ENCODE measurements at regions not wholly inside any gene's neighbourhood (a gene's known extent, or its start where the extent isn't known, plus 50 kb on each side); places are given as distances from the start of the nearest gene placed in this dataset.

GRCh38 chrX:76228499-76228898 lies 55.6 kb downstream of the PBDC1 start:
- Histone ChIP-seq H3K4me2 (ENCODE audit: low read length) (no peak overlapping the region), H2AFZ (ENCODE audit: low read length) (no peak overlapping the region), H3K36me3 (ENCODE audit: insufficient read depth, low read length) (no peaks in the 10 kb centered on the region), H3K9me2 (ENCODE audit: low read depth, low read length) (no peaks in the 10 kb centered on the region), H3K27ac (ENCODE audit: low read depth, low read length, poor library complexity, severe bottlenecking) (no peak overlapping the region), H3K79me2 (ENCODE audit: insufficient read depth, low read length) (no peaks in the 10 kb centered on the region), H3K4me1 (ENCODE audit: insufficient read depth, low read length, severe bottlenecking) (no peaks in the 10 kb centered on the region), H3F3A (ENCODE audit: insufficient read depth, low read length) (no peaks in the 10 kb centered on the region), H3K9ac (ENCODE audit: low read length) (no peak overlapping the region), H3K27me3 (ENCODE audit: insufficient read depth, low read length) (no peaks in the 10 kb centered on the region), H3K9me3 (ENCODE audit: low read length) (no peaks in the 10 kb centered on the region), H3K4me3 (ENCODE audit: low read depth, low read length, poor library complexity, severe bottlenecking) (no peak overlapping the region), H4K20me1 (ENCODE audit: insufficient read depth, low read length) (no peaks in the 10 kb centered on the region)
- TF ChIP-seq EZH2 (IDR thresholded peaks at IDR 0.05; ENCODE audit: borderline replicate concordance, low read length) (no peak), CTCF (IDR thresholded peaks at IDR 0.05; ENCODE audit: low read length) (no peak)

GRCh38 chrX:76248901-76249300 lies 76.0 kb downstream of the PBDC1 start:
- Histone ChIP-seq H3K27me3 (ENCODE audit: insufficient read depth, low read length) (no peaks in the 10 kb centered on the region), H3K4me1 (ENCODE audit: insufficient read depth, low read length, severe bottlenecking) (peaks cover 14% of the 10 kb centered on the region)
- TF ChIP-seq CTCF (IDR thresholded peaks at IDR 0.05; ENCODE audit: low read length) (no peak), EZH2 (IDR thresholded peaks at IDR 0.05; ENCODE audit: borderline replicate concordance, low read length) (no peak)

GRCh38 chrX:76253432-76253831 lies 80.6 kb downstream of the PBDC1 start:
- Histone ChIP-seq H2AFZ (ENCODE audit: low read length) (no peak overlapping the region), H3K27me3 (ENCODE audit: insufficient read depth, low read length) (no peaks in the 10 kb centered on the region)
- TF ChIP-seq CTCF (IDR thresholded peaks at IDR 0.05; ENCODE audit: low read length) (peak; percentile 56), EZH2 (IDR thresholded peaks at IDR 0.05; ENCODE audit: borderline replicate concordance, low read length) (no peak)

More at GRCh38 chrX:76248901-76249300, 76.0 kb downstream of the PBDC1 start:
- Histone ChIP-seq H3K4me2 (ENCODE audit: low read length) (no peak overlapping the region), H3K9me3 (ENCODE audit: low read length) (no peaks in the 10 kb centered on the region), H3K9me2 (ENCODE audit: low read depth, low read length) (no peaks in the 10 kb centered on the region), H2AFZ (ENCODE audit: low read length) (no peak overlapping the region), H4K20me1 (ENCODE audit: insufficient read depth, low read length) (no peaks in the 10 kb centered on the region), H3K27ac (ENCODE audit: low read depth, low read length, poor library complexity, severe bottlenecking) (no peak overlapping the region), H3K36me3 (ENCODE audit: insufficient read depth, low read length) (no peaks in the 10 kb centered on the region), H3K4me3 (ENCODE audit: low read depth, low read length, poor library complexity, severe bottlenecking) (no peak overlapping the region), H3K9ac (ENCODE audit: low read length) (no peak overlapping the region), H3F3A (ENCODE audit: insufficient read depth, low read length) (no peaks in the 10 kb centered on the region), H3K79me2 (ENCODE audit: insufficient read depth, low read length) (no peaks in the 10 kb centered on the region)

More at GRCh38 chrX:76253432-76253831, 80.6 kb downstream of the PBDC1 start:
- Histone ChIP-seq H4K20me1 (ENCODE audit: insufficient read depth, low read length) (no peaks in the 10 kb centered on the region), H3K9me3 (ENCODE audit: low read length) (no peaks in the 10 kb centered on the region), H3K79me2 (ENCODE audit: insufficient read depth, low read length) (no peaks in the 10 kb centered on the region), H3K4me2 (ENCODE audit: low read length) (no peak overlapping the region; the same call in 1 of the 2 replicates), H3K27ac (ENCODE audit: low read depth, low read length, poor library complexity, severe bottlenecking) (no peak overlapping the region), H3K36me3 (ENCODE audit: insufficient read depth, low read length) (no peaks in the 10 kb centered on the region), H3K4me1 (ENCODE audit: insufficient read depth, low read length, severe bottlenecking) (peaks cover 6% of the 10 kb centered on the region), H3K9ac (ENCODE audit: low read length) (no peak overlapping the region), H3K9me2 (ENCODE audit: low read depth, low read length) (no peaks in the 10 kb centered on the region), H3K4me3 (ENCODE audit: low read depth, low read length, poor library complexity, severe bottlenecking) (no peak overlapping the region), H3F3A (ENCODE audit: insufficient read depth, low read length) (no peaks in the 10 kb centered on the region)
